Chondrocyte (in vitro differentiated cells): ENCODE measurements at regions not wholly inside any gene's neighbourhood (a gene's known extent, or its start where the extent isn't known, plus 50 kb on each side); places are given as distances from the start of the nearest gene placed in this dataset.

Source experiments
- DNase-seq: peaks from one replicate; pipeline ENCODE4 v3.0.0; 2021; ENCODE audit warnings: mixed read lengths, low spot score
- H3K27ac Mint-ChIP-seq: one replicate; pipeline ENCODE4 v1.8.0; 2021; ENCODE audit warnings: mild to moderate bottlenecking, moderate library complexity, mixed read lengths; ENCODE audit not compliant: unreplicated experiment
- H3K27me3 Mint-ChIP-seq: 2 replicates; pipeline ENCODE4 v1.8.0; 2021; ENCODE audit warnings: low read depth, mixed read lengths
- H3K36me3 Mint-ChIP-seq: 2 replicates; pipeline ENCODE4 v1.8.0; 2021; ENCODE audit warnings: low read depth, mixed read lengths
- H3K4me1 Mint-ChIP-seq: 2 replicates; pipeline ENCODE4 v1.8.0; 2021; ENCODE audit warnings: low read depth, mild to moderate bottlenecking, mixed read lengths
- H3K4me3 Mint-ChIP-seq: one replicate; pipeline ENCODE4 v1.8.0; 2021; ENCODE audit warnings: mild to moderate bottlenecking, moderate library complexity, mixed read lengths; ENCODE audit not compliant: unreplicated experiment
- H3K9me3 Mint-ChIP-seq: 2 replicates; pipeline ENCODE4 v1.8.0; 2021; ENCODE audit warnings: low read depth, mixed read lengths
- CTCF ChIP-seq: fragments of 200-600 bp; sonication (generic); IDR thresholded peaks from 2 replicates; pipeline ENCODE4 v1.5.0; 2021; ENCODE audit warnings: antibody characterized with exemption, mild to moderate bottlenecking, moderate library complexity

- no peak for DNase-seq
- TF ChIP-seq CTCF = no peak
- Mint-ChIP-seq H3K27ac (no peak overlapping the region), H3K36me3 (peaks cover 11% of the 10 kb centered on the region), H3K9me3 (peaks cover 31% of the 10 kb centered on the region), H3K4me1 (peaks cover 14% of the 10 kb centered on the region), H3K4me3 (no peak overlapping the region), H3K27me3 (peaks cover 10% of the 10 kb centered on the region)
Measured at GRCh38 chr7:106163257-106163656, 51.1 kb upstream of the SYPL1 start.
